Calu3 (cell line): ENCODE measurements at regions not wholly inside any gene's neighbourhood (a gene's known extent, or its start where the extent isn't known, plus 50 kb on each side); places are given as distances from the start of the nearest gene placed in this dataset.

Experiments used
- BruUV-seq: library from RNA; stranded (reverse); fragments of 400-500 nt; replicated peaks from 2 replicates; lab custom pipeline; 2021; lab: Mats Ljungman, UMichigan
- CTCF ChIA-PET: fragments of 300-600 bp; sonication (Branson Sonifier 250); formaldehyde crosslinking; loops from one replicate; lab custom pipeline; 2022; ENCODE audit warnings: antibody characterized with exemption; lab: Charles Lee
- DNase-seq: peaks from one replicate; pipeline ENCODE4 v3.0.0; 2022
- H3K27ac Mint-ChIP-seq: one replicate; pipeline ENCODE4 v1.8.0; 2022; ENCODE audit warnings: mixed read lengths; ENCODE audit not compliant: unreplicated experiment
- H3K27me3 Mint-ChIP-seq: one replicate; pipeline ENCODE4 v1.8.0; 2022; ENCODE audit warnings: mixed read lengths; ENCODE audit not compliant: unreplicated experiment
- H3K36me3 Mint-ChIP-seq: one replicate; pipeline ENCODE4 v1.8.0; 2022; ENCODE audit warnings: mild to moderate bottlenecking, moderate library complexity, mixed read lengths; ENCODE audit not compliant: insufficient read depth, unreplicated experiment
- H3K4me1 Mint-ChIP-seq: one replicate; pipeline ENCODE4 v1.8.0; 2022; ENCODE audit warnings: mild to moderate bottlenecking, low read depth, mixed read lengths; ENCODE audit not compliant: unreplicated experiment
- H3K4me3 Mint-ChIP-seq: one replicate; pipeline ENCODE4 v1.8.0; 2022; ENCODE audit warnings: mild to moderate bottlenecking, low read depth, moderate library complexity, mixed read lengths; ENCODE audit not compliant: unreplicated experiment
- H3K9me3 Mint-ChIP-seq: one replicate; pipeline ENCODE4 v1.8.0; 2022; ENCODE audit warnings: low read depth, mixed read lengths; ENCODE audit not compliant: unreplicated experiment
- CTCF ChIP-seq: fragments of 200-600 bp; IDR thresholded peaks from one replicate; pipeline ENCODE4 v1.8.0; 2022; ENCODE audit warnings: antibody characterized with exemption; ENCODE audit not compliant: unreplicated experiment
- intact Hi-C: fragments of 100-400 bp; cut with micrococcal nuclease; formaldehyde crosslinking; loops from one replicate; pipeline ENCODE4 v1.10.0; 2022; ENCODE audit not compliant: unreplicated experiment

GRCh38 chr2:67048314-67048713 is 348.8 kb upstream of the ETAA1 start:
- no TSS peak for BruUV-seq
- Mint-ChIP-seq H3K27ac (no peak overlapping the region), H3K36me3 (no peaks in the 10 kb centered on the region), H3K4me1 (peaks cover 26% of the 10 kb centered on the region), H3K9me3 (no peaks in the 10 kb centered on the region), H3K27me3 (no peaks in the 10 kb centered on the region), H3K4me3 (no peak overlapping the region)
- no peak for TF ChIP-seq CTCF
- DNase-seq = no peak
- intact Hi-C loops = loop anchor here (10.0 kb wide), 1 partner anchor 166 kb away; no protein-coding TSS in a partner anchor
- CTCF ChIA-PET = no interaction called here

DNA sequence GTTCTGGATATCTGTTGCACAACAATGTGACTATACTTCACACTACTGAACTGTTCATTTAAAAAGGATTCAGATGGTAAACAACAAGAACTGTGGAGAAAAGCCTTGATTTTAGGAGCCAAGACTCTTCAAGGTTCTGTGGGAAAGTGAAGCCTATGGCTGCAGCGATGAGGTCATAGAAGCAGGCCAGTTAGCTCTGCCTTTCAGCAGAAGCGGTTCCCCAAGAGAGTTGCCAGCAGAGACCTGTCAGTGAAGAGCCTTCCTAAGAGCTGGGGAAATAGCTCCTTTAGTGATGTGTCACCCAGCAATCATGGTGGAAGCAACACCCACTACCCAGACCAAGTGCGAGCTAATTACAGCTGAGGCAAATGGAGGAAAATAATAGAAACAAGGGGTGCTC is 346.5 kb upstream of the ETAA1 start:
- TF ChIP-seq CTCF = no peak
- Mint-ChIP-seq H3K4me3 (no peak overlapping the region), H3K27me3 (no peaks in the 10 kb centered on the region), H3K4me1 (peaks cover 26% of the 10 kb centered on the region), H3K9me3 (no peaks in the 10 kb centered on the region), H3K27ac (no peak overlapping the region), H3K36me3 (no peaks in the 10 kb centered on the region)
- DNase-seq = no peak
- no TSS peak for BruUV-seq
- CTCF ChIA-PET = interaction anchor here (0.6 kb wide), 1 partner anchor 471 kb away, joined by 3 read pairs; no protein-coding TSS in a partner anchor
- intact Hi-C loops = no loop called here

DNA sequence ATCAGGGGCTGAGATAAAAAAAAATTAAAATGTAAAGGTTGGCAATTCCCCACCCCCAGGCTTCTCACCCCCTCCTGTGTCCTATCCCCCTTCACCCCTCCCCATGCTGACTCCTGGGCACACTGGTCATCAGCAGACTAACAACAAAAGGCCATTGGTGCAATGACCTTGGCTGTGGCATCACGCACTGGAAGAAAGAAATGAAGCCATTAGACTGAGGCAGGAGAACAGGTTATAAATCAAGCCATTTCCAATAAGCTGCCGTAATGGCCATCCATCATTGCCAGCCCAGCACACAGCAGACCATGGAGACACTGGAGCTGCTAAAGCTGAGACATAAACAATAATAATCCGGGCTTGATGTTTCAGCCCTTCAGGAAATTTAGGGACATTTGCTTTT is 342.4 kb upstream of the ETAA1 start:
- H3K4me3 Mint-ChIP-seq = no peak overlapping the region
- CTCF ChIA-PET = interaction anchor here (0.8 kb wide), 1 partner anchor 17 kb away, joined by 3 read pairs; no protein-coding TSS in a partner anchor
- H3K9me3 Mint-ChIP-seq = no peaks in the 10 kb centered on the region

DNA sequence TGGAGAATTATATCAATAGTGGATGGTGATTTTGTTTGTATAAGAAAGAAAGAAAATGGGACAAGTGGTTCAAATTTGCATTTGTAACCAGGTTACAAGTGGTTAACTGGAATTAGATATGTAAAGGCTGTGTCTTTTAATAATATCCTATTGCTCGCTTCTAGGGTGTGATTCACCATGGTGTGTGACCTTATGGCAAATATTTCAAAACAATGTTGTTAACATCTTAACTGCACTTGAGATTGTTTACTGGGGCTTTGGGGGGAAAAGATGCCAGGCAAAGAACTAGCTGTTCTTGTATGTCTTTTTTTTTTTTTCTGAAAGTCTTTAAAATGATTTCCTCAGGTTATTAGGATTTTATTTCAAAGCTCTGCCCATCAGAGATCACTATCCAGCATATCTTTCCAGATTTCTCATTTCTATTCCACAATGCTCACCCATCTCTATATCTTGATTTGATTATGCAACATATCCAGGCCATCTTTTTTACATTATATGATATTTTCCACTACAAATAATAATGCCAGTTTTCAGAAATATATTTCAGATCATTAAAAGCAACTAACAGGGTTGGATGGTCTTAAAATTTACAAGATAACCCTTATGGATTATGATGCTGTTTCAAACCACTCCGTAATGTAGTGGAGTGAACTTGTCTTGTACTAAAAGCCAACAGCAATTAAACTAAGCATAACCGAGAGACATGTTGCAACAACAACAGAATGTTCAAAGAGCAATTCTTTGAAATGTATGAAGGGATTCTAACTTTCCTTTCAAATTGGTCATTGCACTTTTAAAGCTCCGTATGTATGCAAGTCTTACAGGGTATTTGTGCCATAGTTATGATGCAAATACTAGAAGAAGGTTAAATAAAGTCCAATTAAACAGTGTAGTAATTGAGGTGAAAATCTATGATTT is 341.5 kb upstream of the ETAA1 start:
- Mint-ChIP-seq H3K27ac (no peak overlapping the region), H3K4me3 (no peak overlapping the region), H3K36me3 (no peaks in the 10 kb centered on the region), H3K9me3 (no peaks in the 10 kb centered on the region), H3K27me3 (no peaks in the 10 kb centered on the region), H3K4me1 (peaks cover 17% of the 10 kb centered on the region)
- intact Hi-C loops = no loop called here
- CTCF ChIA-PET = no interaction called here
- no peak for TF ChIP-seq CTCF
- no TSS peak for BruUV-seq
- no peak for DNase-seq

More for the DNA sequence above, 342.4 kb upstream of the ETAA1 start:
- no peak for TF ChIP-seq CTCF
- BruUV-seq = no TSS peak
- Mint-ChIP-seq H3K27me3 (no peaks in the 10 kb centered on the region), H3K36me3 (no peaks in the 10 kb centered on the region), H3K27ac (no peak overlapping the region), H3K4me1 (peaks cover 17% of the 10 kb centered on the region)
- DNase-seq = no peak
- intact Hi-C loops = no loop called here
